PC-9 (cell line): ENCODE measurements at regions not wholly inside any gene's neighbourhood (a gene's known extent, or its start where the extent isn't known, plus 50 kb on each side); places are given as distances from the start of the nearest gene placed in this dataset.

Experiments
- BruUV-seq: library from RNA; stranded (reverse); fragments of 400-500 nt; replicated peaks from 2 replicates; lab custom pipeline; 2021; lab: Mats Ljungman, UMichigan
- CTCF ChIA-PET: fragments of 300-600 bp; sonication (Branson Sonifier 250); formaldehyde crosslinking; loops from one replicate; lab custom pipeline; 2022; ENCODE audit warnings: antibody characterized with exemption; lab: Charles Lee
- POLR2A ChIA-PET: fragments of 300-600 bp; sonication (Branson Sonifier 250); formaldehyde crosslinking; loops from one replicate; lab custom pipeline; 2022; ENCODE audit warnings: antibody characterized with exemption; ENCODE audit not compliant: unreplicated experiment; lab: Charles Lee
- DNase-seq, 2 experiments: peaks; one replicate each; pipeline versions ENCODE4 v3.0.0 to v3.0.0-alpha.2; 2015 to 2022; ENCODE audit warnings: mixed read lengths in 1 of 2
- H2AFZ ChIP-seq: fragments of 200-600 bp; sonication (generic); 2 replicates; pipeline ENCODE4 v1.8.1; 2017; ENCODE audit warnings: antibody characterized with exemption
- H3F3A ChIP-seq: fragments of 200-600 bp; sonication (generic); 2 replicates; pipeline ENCODE4 v1.8.1; 2017; ENCODE audit warnings: antibody characterized with exemption, mild to moderate bottlenecking, low read depth; ENCODE audit not compliant: insufficient read depth
- H3K27ac ChIP-seq: fragments of 200-600 bp; sonication (generic); 2 replicates; pipeline ENCODE4 v1.6.1; 2016; ENCODE audit warnings: mixed run types
- H3K27me3 ChIP-seq: fragments of 200-600 bp; sonication (generic); 2 replicates; pipeline ENCODE4 v1.6.1; 2016; ENCODE audit warnings: low read depth, mixed run types; ENCODE audit not compliant: insufficient read depth
- H3K36me3 ChIP-seq: fragments of 200-600 bp; sonication (generic); 2 replicates; pipeline ENCODE4 v1.6.1; 2016; ENCODE audit warnings: low read depth, mixed run types
- H3K4me1 ChIP-seq: fragments of 200-600 bp; sonication (generic); replicated peaks from 2 replicates; pipeline ENCODE4 v1.6.1; 2016; ENCODE audit warnings: mixed run types; ENCODE audit not compliant: insufficient read depth
- H3K4me2 ChIP-seq: fragments of 200-600 bp; sonication (generic); 2 replicates; pipeline ENCODE4 v1.6.1; 2017; ENCODE audit warnings: mixed run types
- H3K4me3 ChIP-seq: fragments of 200-600 bp; sonication (generic); 2 replicates; pipeline ENCODE4 v1.6.1; 2016; ENCODE audit warnings: mixed run types
- H3K79me2 ChIP-seq: fragments of 200-600 bp; sonication (generic); 2 replicates; pipeline ENCODE4 v1.6.1; 2017; ENCODE audit warnings: low read depth, mixed run types
- H3K9me2 ChIP-seq: fragments of 200-600 bp; sonication (generic); 2 replicates; pipeline ENCODE4 v1.8.1; 2017; ENCODE audit warnings: mild to moderate bottlenecking; ENCODE audit not compliant: insufficient read depth
- H3K9me3 ChIP-seq: fragments of 200-600 bp; sonication (generic); 2 replicates; pipeline ENCODE4 v1.8.1; 2016; ENCODE audit warnings: low read depth; ENCODE audit not compliant: insufficient read depth
- H4K20me1 ChIP-seq: fragments of 200-600 bp; sonication (generic); 2 replicates; pipeline ENCODE4 v1.8.1; 2017; ENCODE audit not compliant: insufficient read depth
- CTCF ChIP-seq: fragments of 200-600 bp; sonication (generic); conservative IDR thresholded peaks from 2 replicates; pipeline ENCODE4 v1.6.1; 2017; ENCODE audit warnings: mixed run types, antibody characterized with exemption, mild to moderate bottlenecking, moderate library complexity
- EZH2 ChIP-seq: fragments of 200-600 bp; sonication (generic); IDR thresholded peaks from 2 replicates; pipeline ENCODE4 v1.8.0; 2017; ENCODE audit warnings: antibody characterized with exemption, low read depth
- intact Hi-C: fragments of 100-400 bp; cut with micrococcal nuclease; formaldehyde crosslinking; loops from one replicate; pipeline ENCODE4 v1.10.0; 2022; ENCODE audit not compliant: unreplicated experiment

DNA sequence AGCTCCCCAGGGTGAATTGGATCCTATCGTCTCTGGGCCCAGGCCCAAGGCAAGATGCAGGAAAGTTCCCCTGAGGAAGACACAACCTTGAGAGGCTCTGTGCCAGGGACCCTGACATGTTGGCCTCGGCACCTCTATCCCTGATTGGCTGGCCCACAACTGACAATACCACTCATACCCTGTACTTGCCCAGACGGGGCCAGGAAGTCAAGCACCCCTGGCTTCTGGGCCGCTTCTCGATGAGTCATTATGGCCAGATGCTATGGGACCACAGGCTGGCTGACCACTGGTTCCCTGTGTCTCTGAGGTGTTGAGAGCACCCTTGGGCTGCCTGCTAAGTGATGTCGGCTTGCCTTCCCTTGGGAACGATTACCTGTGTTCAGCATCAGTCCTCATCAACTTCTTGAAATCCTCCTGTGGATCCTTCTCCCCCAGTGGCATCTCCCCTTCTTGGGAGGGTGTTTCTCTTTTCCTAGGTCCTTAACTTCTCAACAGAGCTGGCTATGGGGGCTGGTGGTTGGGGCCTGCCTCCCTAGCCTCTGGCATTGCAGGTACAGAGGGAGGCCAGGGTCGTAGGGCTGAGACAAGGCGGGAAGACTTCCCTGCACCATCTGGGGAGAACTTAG, 54.5 kb upstream of the MAMLD1 start:
- intact Hi-C loops, result no loop called here
- no peak for DNase-seq
- POLR2A ChIA-PET, result interaction anchor here (0.6 kb wide), 1 partner anchor 19 kb away, joined by 5 read pairs; no protein-coding TSS in a partner anchor
- H3K4me2 ChIP-seq, result no peak overlapping the region
- no TSS peak for BruUV-seq
- no peaks in the 10 kb centered on the region for H3K9me3 ChIP-seq
- H3K4me1 ChIP-seq, result peaks cover 14% of the 10 kb centered on the region
- no peak overlapping the region for H2AFZ ChIP-seq
- no peak overlapping the region for H3K27ac ChIP-seq
- no peak overlapping the region for H3K4me3 ChIP-seq
- no peaks in the 10 kb centered on the region for H3K36me3 ChIP-seq
- no peak for TF ChIP-seq CTCF
- no peak for TF ChIP-seq EZH2
- CTCF ChIA-PET, result no interaction called here
- no peaks in the 10 kb centered on the region for H4K20me1 ChIP-seq
- no peaks in the 10 kb centered on the region for H3K27me3 ChIP-seq
- H3K9me2 ChIP-seq, result no peaks in the 10 kb centered on the region
- H3K79me2 ChIP-seq, result no peaks in the 10 kb centered on the region
- H3F3A ChIP-seq, result no peaks in the 10 kb centered on the region

DNA sequence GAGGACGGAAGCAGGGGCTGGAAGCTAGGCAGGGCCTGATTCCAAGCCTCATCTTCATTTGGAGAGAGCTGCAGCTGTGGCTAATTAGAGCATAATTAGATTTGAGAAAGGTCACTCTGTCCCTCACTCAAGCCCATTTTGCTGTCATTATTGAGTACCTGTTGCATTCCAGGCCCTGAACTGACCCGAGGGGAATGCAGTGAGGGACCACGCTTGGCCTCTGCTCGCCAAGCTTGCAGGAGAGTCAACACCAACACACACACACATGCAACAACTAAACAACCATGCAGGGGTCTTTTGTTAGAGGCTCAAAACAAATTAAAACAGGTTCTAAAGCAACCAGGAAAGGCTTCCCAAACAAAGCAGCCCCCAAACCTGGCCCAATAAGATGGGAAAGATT, 52.7 kb upstream of the MAMLD1 start:
- DNase-seq, result no peak
- Histone ChIP-seq H3K9me3 (no peaks in the 10 kb centered on the region), H3K4me3 (no peak overlapping the region), H3K9me2 (no peaks in the 10 kb centered on the region), H3K27me3 (no peaks in the 10 kb centered on the region), H3K4me2 (no peak overlapping the region), H2AFZ (no peak overlapping the region), H3K27ac (no peak overlapping the region), H3K36me3 (no peaks in the 10 kb centered on the region), H3K4me1 (peaks cover 5% of the 10 kb centered on the region; the same call in 1 of the 2 replicates), H3K79me2 (no peaks in the 10 kb centered on the region), H3F3A (no peaks in the 10 kb centered on the region), H4K20me1 (no peaks in the 10 kb centered on the region)
- ChIA-PET CTCF (no interaction called here), POLR2A (no interaction called here)
- BruUV-seq, result no TSS peak
- intact Hi-C loops, result no loop called here
- TF ChIP-seq EZH2, result no peak

- no peak for DNase-seq
- Histone ChIP-seq H2AFZ (no peak overlapping the region), H3K79me2 (no peaks in the 10 kb centered on the region), H3K4me3 (no peak overlapping the region), H3K4me2 (no peak overlapping the region), H3K9me2 (no peaks in the 10 kb centered on the region), H3K4me1 (0 out of 2 replicates have a peak, but pooled peaks cover 1% of the 10 kb centered on the region), H3K36me3 (no peaks in the 10 kb centered on the region), H3K27ac (no peak overlapping the region), H3F3A (no peaks in the 10 kb centered on the region), H3K27me3 (no peaks in the 10 kb centered on the region), H3K9me3 (no peaks in the 10 kb centered on the region), H4K20me1 (no peaks in the 10 kb centered on the region)
- BruUV-seq, result no TSS peak
- intact Hi-C loops, result no loop called here
- CTCF ChIA-PET, result no interaction called here
- POLR2A ChIA-PET, result no interaction called here
- no peak for TF ChIP-seq EZH2
- no peak for TF ChIP-seq CTCF
Measured at GRCh38 chrX:150310881-150311280, 52.2 kb upstream of the MAMLD1 start.

- BruUV-seq, result no TSS peak
- POLR2A ChIA-PET, result no interaction called here
- no peak overlapping the region for H2AFZ ChIP-seq
- H3K36me3 ChIP-seq, result no peaks in the 10 kb centered on the region
- H3K4me2 ChIP-seq, result no peak overlapping the region
- DNase-seq, result no peak
- no peaks in the 10 kb centered on the region for H3K9me3 ChIP-seq
- no peaks in the 10 kb centered on the region for H3K9me2 ChIP-seq
- H3F3A ChIP-seq, result no peaks in the 10 kb centered on the region
- no peak overlapping the region for H3K4me3 ChIP-seq
- no peaks in the 10 kb centered on the region for H3K27me3 ChIP-seq
- no peak overlapping the region for H3K27ac ChIP-seq
- H3K4me1 ChIP-seq, result no peaks in the 10 kb centered on the region
- TF ChIP-seq EZH2 (no peak), CTCF (no peak)
- no peaks in the 10 kb centered on the region for H3K79me2 ChIP-seq
- intact Hi-C loops, result no loop called here
- no peaks in the 10 kb centered on the region for H4K20me1 ChIP-seq
- CTCF ChIA-PET, result no interaction called here
Measured at GRCh38 chrX:150312931-150313330, 50.2 kb upstream of the MAMLD1 start.
